DMS53 (cell line): ENCODE measurements at regions not wholly inside any gene's neighbourhood (a gene's known extent, or its start where the extent isn't known, plus 50 kb on each side); places are given as distances from the start of the nearest gene placed in this dataset.
"Not testable (repeated sequence)": the region's sequence is repeated elsewhere in the genome, so short reads cannot be mapped to it uniquely, and the experiment has no call there.

Experiments used
- DNase-seq: peaks from one replicate; lab custom pipeline; 2025; lab: John Stamatoyannopoulos, UW

DNA sequence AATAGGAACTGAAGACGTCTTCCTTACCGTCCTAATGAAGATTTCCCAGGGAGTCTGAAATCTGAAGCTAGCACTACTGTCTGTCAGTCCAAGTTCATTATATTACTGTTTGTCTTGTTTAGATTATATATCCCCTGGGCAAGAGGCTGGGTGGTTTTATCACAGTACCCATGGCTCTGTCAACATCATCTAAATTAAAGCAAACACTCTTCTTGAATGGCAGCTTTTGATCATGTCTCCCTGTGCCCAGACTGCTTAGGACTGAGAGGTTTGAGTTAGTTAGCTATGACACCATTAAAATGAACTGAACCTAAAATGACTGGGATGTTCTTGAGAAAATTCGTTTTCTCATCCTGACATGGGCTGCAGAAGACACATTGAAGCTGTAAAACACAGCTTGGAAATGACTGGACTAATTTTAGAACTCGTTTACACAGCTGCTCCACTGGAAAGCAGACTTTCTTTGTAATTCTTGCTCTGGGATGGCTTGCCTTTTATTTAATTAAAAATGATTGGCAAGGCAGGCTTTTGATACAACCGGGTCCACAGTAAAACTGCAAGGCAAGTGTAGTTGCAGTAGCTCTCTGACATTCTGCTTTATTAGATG, 243.5 kb downstream of the MFSD1 start:
- DNase-seq = peak; percentile 80

DNA sequence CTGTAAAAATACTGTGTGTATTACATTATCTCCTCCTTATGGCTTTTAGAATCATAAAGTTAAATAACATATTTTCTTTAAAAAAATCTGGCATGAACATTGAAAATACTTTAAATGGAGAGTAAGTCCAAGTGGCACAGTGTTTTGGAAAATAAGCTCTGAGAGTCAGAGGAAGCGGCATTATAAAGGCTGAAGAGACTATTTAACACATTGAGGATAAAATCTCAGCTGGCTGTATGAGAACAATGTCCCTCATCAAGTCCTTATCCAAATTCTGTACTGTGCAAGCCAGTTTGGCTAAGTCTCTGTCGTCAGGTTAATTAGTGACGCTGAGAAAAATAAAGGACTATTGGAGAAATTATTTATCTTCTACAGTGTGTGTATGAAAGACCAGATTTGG, 245.5 kb downstream of the MFSD1 start:
- no peak for DNase-seq

- not testable (repeated sequence) for DNase-seq
These were observed 250.6 kb downstream of the MFSD1 start for GRCh38 chr3:159052494-159052893.

DNA sequence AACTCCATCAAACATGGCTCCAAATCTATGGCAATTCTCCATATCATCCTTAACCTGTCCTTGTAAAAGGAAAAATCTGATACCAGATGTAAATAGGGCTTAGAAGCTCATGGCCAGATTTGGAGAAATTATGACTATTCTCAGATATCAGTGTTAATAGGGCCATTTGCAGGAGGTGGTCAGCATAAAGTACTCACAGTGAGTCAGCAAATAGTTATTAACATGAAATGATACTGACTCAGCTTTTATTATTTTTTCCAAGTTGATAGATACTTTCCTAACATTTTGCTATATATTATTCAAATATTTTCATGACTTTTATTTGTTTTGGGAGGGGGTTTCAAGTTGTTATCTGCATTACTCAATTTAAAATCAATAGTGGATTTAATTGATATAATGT, 255.8 kb downstream of the MFSD1 start:
- DNase-seq = no peak

DNA sequence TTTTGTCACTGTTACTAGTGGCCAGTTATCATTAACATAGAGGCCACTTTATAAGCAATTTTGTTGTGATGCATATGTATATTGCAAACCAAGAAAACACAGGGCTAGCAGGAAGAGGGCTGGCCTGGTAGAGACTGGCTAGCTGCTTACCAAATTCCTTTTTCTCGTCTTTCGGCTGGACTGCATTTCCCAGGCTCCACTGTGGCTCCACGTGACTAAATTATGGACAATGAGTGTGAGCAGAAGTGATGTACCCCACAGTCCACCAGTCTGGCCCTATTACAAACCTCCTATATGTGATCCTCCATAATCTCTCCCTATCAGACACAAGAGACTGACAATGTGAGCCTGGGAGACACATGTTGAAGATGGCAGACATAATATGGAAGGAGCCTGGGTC, 257.0 kb downstream of the MFSD1 start:
- DNase-seq = no peak

- peak; percentile 42 for DNase-seq
These were observed 257.5 kb downstream of the MFSD1 start for GRCh38 chr3:159059395-159059794.

GRCh38 chr3:159062734-159063410, 261.0 kb downstream of the MFSD1 start:
- DNase-seq = no peak

- DNase-seq = no peak
These were observed 267.2 kb downstream of the MFSD1 start, which contains the start of gene IQCJ for GRCh38 chr3:159069091-159069490. Gene IQCJ (plus strand): TSS chr3:159069319.

- DNase-seq = no peak
These were observed 268.1 kb downstream of the MFSD1 start for GRCh38 chr3:159069866-159070425.

DNA sequence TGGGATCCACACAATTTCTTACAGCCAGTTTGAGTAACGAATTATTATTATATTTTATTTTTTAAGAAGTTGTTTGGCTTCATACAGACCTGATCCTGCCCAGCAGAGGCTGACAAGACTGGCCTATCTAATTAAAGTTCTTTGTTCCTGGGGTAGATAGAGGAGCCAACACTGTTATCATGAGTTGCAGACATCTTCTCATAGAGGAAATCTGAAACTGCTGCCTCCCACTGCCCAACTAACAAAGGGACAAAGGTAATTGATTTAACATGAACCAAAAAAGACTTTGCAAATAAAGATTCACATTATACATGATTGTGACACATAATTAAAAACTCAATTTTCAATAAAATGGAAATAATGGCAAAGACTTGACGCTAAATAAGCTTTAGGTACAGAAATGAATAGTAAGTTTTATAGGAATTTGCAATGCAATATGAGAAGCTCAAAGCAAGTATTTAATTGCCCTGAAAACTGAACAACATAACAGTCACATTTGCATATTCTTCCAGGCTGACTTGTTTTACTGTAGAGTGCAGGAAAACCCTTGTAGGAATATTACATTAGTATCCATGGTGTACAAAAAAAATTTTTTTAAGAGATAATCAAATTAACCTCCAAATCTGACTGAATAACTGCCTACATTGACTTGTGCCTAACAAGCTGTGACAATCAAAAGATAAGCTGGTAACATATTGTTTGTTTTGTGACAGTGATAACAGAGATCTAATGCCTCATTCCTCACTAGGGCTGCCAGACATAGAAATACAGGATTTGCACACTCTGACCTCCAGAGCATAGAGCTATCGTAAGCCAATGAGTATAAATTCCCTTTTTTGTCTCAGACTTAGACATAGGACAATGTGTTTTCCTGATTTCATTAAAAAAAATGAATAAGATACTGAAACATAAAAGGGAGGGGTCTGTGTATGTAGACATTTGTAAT, 273.2 kb downstream of the MFSD1 start:
- DNase-seq = no peak

DNA sequence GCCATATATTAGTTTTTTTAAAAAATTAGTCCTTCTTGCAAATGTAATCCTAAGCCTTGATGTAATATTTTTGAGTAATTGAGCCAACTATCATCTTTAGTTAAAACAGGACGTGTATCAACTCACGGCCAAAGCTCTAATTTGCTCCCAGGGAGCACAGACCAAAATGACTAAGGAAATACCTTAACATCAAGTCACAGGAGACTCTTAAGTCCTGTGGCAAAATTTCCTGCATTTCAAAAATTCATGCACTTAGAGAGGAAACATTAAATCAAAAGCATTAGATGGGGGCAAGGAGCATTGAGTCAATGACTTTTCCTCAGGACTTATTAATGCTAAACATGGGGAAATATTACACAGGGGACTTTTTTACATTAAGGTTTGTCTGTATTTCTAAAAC, 276.0 kb downstream of the MFSD1 start:
- no peak for DNase-seq

- DNase-seq = no peak
These were observed 278.4 kb downstream of the MFSD1 start for GRCh38 chr3:159080256-159080655.

DNA sequence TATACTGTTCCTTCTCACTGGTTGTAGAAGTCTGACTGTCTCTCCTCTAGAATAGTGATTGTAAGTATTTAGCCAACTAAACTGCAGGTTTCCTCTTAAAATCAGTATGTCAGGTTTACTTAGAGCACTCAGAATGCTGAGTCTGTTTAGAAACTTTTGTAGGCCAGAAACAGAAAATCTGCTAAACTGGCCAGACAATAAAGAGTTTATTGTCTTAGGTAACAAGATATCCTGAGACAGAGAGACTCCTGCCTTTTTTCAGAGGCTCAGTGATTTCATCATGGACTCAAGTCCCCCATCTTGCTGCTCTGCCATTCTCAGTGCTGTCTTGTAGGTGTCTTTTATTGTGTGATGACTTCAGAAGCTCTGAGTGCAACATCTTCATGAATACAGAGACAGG, 279.0 kb downstream of the MFSD1 start:
- DNase-seq = no peak

DNA sequence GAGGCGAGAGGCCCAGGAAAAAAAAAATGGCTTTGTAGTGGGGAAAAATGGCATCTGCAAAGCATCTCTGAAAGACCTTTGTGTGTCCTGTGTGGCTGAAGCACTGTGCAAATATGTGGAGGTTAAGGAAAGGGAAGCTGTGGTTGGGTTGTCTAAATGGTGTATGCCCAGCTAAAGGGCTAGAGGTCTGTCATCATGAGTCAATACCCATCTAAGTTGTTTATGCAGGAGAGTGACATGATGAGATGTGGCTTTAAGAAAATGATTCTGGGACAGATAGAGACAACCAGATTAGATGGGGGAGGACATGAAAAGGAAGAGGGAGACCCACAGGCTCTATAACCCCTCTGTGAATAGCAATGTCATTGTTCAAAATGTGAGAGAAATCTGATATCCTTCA, 280.7 kb downstream of the MFSD1 start:
- peak; percentile 31 for DNase-seq

DNA sequence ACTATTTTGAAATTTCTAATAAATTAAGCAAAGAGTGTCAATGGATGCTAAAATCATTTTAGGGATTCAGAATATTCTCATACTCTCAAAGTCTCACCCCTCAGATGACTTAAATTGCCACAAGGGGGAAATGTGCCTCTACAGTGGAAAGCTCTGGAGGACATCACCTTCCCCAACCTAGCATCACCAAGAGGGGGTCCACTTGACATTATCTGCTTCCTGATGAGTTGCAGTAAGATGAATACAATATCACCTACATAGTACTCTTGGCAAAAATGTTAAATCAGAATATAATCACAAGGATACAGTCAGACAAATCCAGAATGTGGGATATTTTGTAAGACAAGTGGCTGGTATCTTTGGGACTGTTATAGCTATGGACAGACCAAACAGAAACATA, 290.1 kb downstream of the MFSD1 start:
- peak; percentile 2 for DNase-seq

DNA sequence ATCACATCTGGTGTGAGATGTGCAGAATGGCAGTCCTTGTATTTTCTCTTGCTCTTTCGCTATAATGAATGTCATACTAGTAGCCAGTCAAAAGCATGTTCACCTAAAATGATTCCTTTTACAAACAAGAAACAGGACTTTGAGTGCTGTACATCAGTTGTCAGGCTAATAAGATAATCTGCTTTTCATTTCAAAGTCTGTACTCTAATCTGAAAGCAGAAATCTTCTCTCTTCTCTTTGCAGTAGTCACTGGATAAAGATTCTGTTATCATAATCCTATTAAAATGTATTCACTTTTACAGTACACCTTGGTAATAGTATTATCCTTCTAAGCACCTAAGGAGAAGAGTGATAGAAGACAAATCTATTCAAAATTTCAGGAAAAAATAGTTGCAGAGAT, 300.1 kb downstream of the MFSD1 start:
- no peak for DNase-seq

GRCh38 chr3:159112724-159113123, 310.9 kb downstream of the MFSD1 start:
- no peak for DNase-seq

GRCh38 chr3:159113221-159113875, 311.5 kb downstream of the MFSD1 start:
- no peak for DNase-seq

- DNase-seq = no peak
These were observed 312.7 kb downstream of the MFSD1 start for GRCh38 chr3:159114582-159114981.

DNA sequence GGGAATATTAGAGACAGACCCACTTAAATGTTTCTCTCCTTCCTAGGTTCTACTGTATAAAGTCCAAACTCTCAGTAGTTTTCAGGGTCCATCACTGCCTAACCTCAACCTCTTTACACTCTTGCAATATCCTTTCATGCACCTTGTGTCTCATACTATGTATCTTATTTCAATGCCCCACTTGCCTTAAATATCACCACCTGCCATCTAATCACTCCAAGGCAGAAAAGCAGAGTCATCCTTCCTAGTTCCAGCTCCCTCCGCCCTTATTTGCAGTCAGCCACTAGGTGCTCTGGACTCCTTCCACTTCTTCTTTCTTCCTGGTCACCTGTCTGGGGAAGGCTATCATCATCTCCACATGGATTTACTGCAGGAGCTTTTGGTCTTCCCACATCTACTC, 322.0 kb downstream of the MFSD1 start:
- peak; percentile 28 for DNase-seq

DNA sequence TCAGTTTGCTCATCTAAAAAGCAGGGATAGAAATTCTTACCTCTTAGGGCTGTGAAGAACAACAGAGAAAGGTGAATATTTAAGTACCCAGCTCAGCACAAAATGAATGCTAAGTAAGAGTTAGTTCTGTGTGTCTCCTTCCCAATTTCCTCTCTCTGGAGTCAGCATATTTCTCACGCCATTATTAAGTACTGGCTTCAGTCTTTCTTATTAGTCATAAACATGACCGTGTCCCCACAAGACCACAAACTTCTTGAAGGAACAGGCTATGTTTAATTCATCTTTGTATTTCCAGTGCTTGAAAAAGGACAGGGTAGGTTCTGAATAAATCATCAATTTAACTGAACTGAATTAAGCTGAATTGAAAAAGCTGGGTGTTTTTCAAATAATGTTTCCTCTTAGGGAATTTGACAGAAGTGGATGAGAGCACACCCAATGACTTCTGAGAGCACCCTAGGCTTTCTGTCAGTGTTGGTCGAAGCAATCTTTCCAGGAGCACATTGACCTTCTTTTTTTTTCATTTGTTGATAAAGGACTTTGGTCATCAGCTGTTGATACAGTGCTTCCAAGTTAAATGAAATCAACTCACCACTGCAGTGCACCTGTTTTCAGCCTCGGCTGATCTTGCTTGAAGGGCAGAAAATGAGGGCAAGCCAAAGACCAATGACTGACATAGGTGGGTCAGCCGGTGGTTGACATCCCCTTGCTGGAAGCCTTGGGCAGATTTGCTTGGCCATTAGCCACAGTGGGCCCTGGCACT, 324.6 kb downstream of the MFSD1 start:
- peak; percentile 32 for DNase-seq
